ENCODE measurements at regions not wholly inside any gene's neighbourhood (a gene's known extent, or its start where the extent isn't known, plus 50 kb on each side); places are given as distances from the start of the nearest gene placed in this dataset.

- TF ChIP-seq FOS (IDR thresholded peaks at IDR 0.05; ENCODE audit: low read depth, low read length): no peak
- TF ChIP-seq SMC3 (IDR thresholded peaks at IDR 0.05; ENCODE audit: low read depth, low read length): no peak
- TF ChIP-seq USF2 (IDR thresholded peaks at IDR 0.05; ENCODE audit: low read depth, low read length): no peak
- TF ChIP-seq MAZ (IDR thresholded peaks at IDR 0.05; ENCODE audit: borderline replicate concordance, low read depth, low read length): no peak
- TF ChIP-seq RCOR1 (IDR thresholded peaks at IDR 0.05; ENCODE audit: insufficient replicate concordance, low read length): no peak
- no peak for TF ChIP-seq RFX5 (IDR thresholded peaks at IDR 0.05; ENCODE audit: low read depth, low read length)
- no peak for TF ChIP-seq CHD1 (IDR thresholded peaks at IDR 0.05; ENCODE audit: low read depth, low read length)
- 67% methylated on average over 32 of the region's 38 CpGs; no CpG with 5 or more reads in 1 of the 2 experiments for WGBS, 2 experiments (ENCODE audit: extremely low coverage in 2 of 2, insufficient read length in 1 of 2)
- no TSS peak for BruUV-seq (replicated peaks)
Measured at GRCh38 chr20:30815577-30816181, 441.8 kb upstream of the DEFB115 start.

More at GRCh38 chr20:30815577-30816181, 441.8 kb upstream of the DEFB115 start:
- Histone ChIP-seq H2BK5ac (ENCODE audit: low read depth, low read length, poor library complexity, severe bottlenecking) (no peak overlapping the region), H3K4me2 (ENCODE audit: low read depth, low read length) (no peak overlapping the region), H3K23ac (ENCODE audit: low read depth, low read length) (no peak overlapping the region), H3K9me1 (ENCODE audit: insufficient read depth, low read length) (no peaks in the 10 kb centered on the region), H2BK20ac (ENCODE audit: low read depth, low read length) (no peak overlapping the region), H3K36me3 (ENCODE audit: control insufficient read depth, insufficient read depth, low read length) (no peaks in the 10 kb centered on the region), H4K91ac (ENCODE audit: insufficient read depth, low read depth, low read length) (no peak overlapping the region), H3K27ac (ENCODE audit: insufficient read depth, low read length) (no peak overlapping the region), H3K18ac (ENCODE audit: low read depth, low read length) (no peak overlapping the region), H4K8ac (ENCODE audit: low read depth in 2 of 2, low read length in 2 of 2) (no peak overlapping the region), H2AFZ (replicated peaks; ENCODE audit: low read length, poor library complexity) (no peak overlapping the region), H3K4me3 (ENCODE audit: insufficient read depth, low read depth, low read length) (no peak overlapping the region), H3K9me3 (ENCODE audit: control insufficient read depth, insufficient read depth, low read length) (peaks cover 27% of the 10 kb centered on the region), H4K5ac (ENCODE audit: low read depth, low read length) (no peak overlapping the region), H2AK5ac (ENCODE audit: low read depth, low read length) (no peak overlapping the region), H3K4ac (ENCODE audit: low read depth, low read length) (no peak overlapping the region), H2BK15ac (ENCODE audit: low read depth, low read length) (no peak overlapping the region), H3K4me1 (ENCODE audit: control insufficient read depth, insufficient read depth, low read length) (no peaks in the 10 kb centered on the region), H3K56ac (ENCODE audit: extremely low read depth, insufficient read depth, low read length) (no peak overlapping the region), H3K9ac (ENCODE audit: low read depth, low read length) (no peak overlapping the region), H3K79me1 (ENCODE audit: low read depth in 1 of 2, low read length in 2 of 2) (no peaks in the 10 kb centered on the region), H3K14ac (replicated peaks; ENCODE audit: low read depth, low read length) (no peak overlapping the region), H4K20me1 (ENCODE audit: insufficient read depth, low read length) (no peaks in the 10 kb centered on the region), H3K27me3 (ENCODE audit: control insufficient read depth, insufficient read depth, low read length) (no peaks in the 10 kb centered on the region; the same call in 1 of the 2 replicates), H2BK120ac (ENCODE audit: low read depth, low read length) (no peak overlapping the region), H2AK9ac (replicated peaks; ENCODE audit: low read depth, low read length, poor library complexity) (no peak overlapping the region)
- dilution Hi-C loops (cut with HindIII; ENCODE audit: low sequenced_read_pairs, unreplicated experiment) (no loop called here), in situ Hi-C loops (cut with MboI; ENCODE audit: low sequenced_read_pairs) (no loop called here), intact Hi-C loops (cut with micrococcal nuclease) (no loop called here)
- CTCF ChIA-PET: no interaction called here
- ATAC-seq (ENCODE audit: low read depth): no peak
- no peak for DNase-seq
- POLR2A ChIA-PET (ENCODE audit: unreplicated experiment): no interaction called here

Measured in IMR-90 (cell line).